IMR-90 (cell line): ENCODE measurements at regions not wholly inside any gene's neighbourhood (a gene's known extent, or its start where the extent isn't known, plus 50 kb on each side); places are given as distances from the start of the nearest gene placed in this dataset.

Source experiments
- BHLHE40 ChIP-seq: fragments of 150-350 bp; IDR thresholded peaks from 2 replicates; pipeline ENCODE4 v1.6.1; 2016; ENCODE audit warnings: mild to moderate bottlenecking, low read depth, low read length
- CEBPB ChIP-seq: IDR thresholded peaks from 2 replicates; pipeline ENCODE4 v1.6.1; 2012; ENCODE audit warnings: low read depth, low read length, improper control_type of control experiment
- CHD1 ChIP-seq: IDR thresholded peaks from 2 replicates; pipeline ENCODE4 v1.6.1; 2012; ENCODE audit warnings: low read depth, low read length, improper control_type of control experiment
- CTCF ChIP-seq: conservative IDR thresholded peaks from 2 replicates; pipeline ENCODE4 v1.5.1; 2012; ENCODE audit warnings: mild to moderate bottlenecking, low read depth, low read length, improper control_type of control experiment
- ELK1 ChIP-seq: fragments of 150-350 bp; IDR thresholded peaks from 2 replicates; pipeline ENCODE4 v1.6.1; 2016; ENCODE audit warnings: low read depth, mild to moderate bottlenecking, low read length, moderate library complexity, borderline replicate concordance
- MAFK ChIP-seq: IDR thresholded peaks from 2 replicates; pipeline ENCODE4 v1.6.1; 2012; ENCODE audit warnings: low read depth, low read length, improper control_type of control experiment
- MAZ ChIP-seq: IDR thresholded peaks from 2 replicates; pipeline ENCODE4 v1.6.1; 2012; ENCODE audit warnings: low read depth, mild to moderate bottlenecking, low read length, improper control_type of control experiment, moderate library complexity, borderline replicate concordance
- POLR2A ChIP-seq: IDR thresholded peaks from 2 replicates; pipeline ENCODE4 v1.6.1; 2012; ENCODE audit warnings: mild to moderate bottlenecking, low read depth, low read length
- RAD21 ChIP-seq: IDR thresholded peaks from 2 replicates; pipeline ENCODE4 v1.6.1; 2012; ENCODE audit warnings: low read length, improper control_type of control experiment
- RCOR1 ChIP-seq: IDR thresholded peaks from 2 replicates; pipeline ENCODE4 v1.6.1; 2012; ENCODE audit warnings: mild to moderate bottlenecking, low read length, improper control_type of control experiment; ENCODE audit not compliant: insufficient replicate concordance
- SMC3 ChIP-seq: fragments of 150-350 bp; IDR thresholded peaks from 2 replicates; pipeline ENCODE4 v1.6.1; 2016; ENCODE audit warnings: low read depth, mild to moderate bottlenecking, antibody characterized with exemption, low read length, moderate library complexity
- USF2 ChIP-seq: fragments of 150-350 bp; IDR thresholded peaks from 2 replicates; pipeline ENCODE4 v1.6.1; 2017; ENCODE audit warnings: mild to moderate bottlenecking, antibody characterized with exemption, low read length, low read depth

GRCh38 chr2:146982393-146982846, 862.4 kb upstream of the ACVR2A start:
- no peak for TF ChIP-seq CTCF
- TF ChIP-seq CHD1 = no peak
- no peak for TF ChIP-seq RAD21
- no peak for TF ChIP-seq BHLHE40
- no peak for TF ChIP-seq MAFK
- TF ChIP-seq RCOR1 = no peak
- no peak for TF ChIP-seq USF2
- no peak for TF ChIP-seq POLR2A
- TF ChIP-seq CEBPB = peak; percentile 76
- TF ChIP-seq MAZ = no peak
- no peak for TF ChIP-seq SMC3
- TF ChIP-seq ELK1 = no peak
